Daoy (cell line): ENCODE measurements at regions not wholly inside any gene's neighbourhood (a gene's known extent, or its start where the extent isn't known, plus 50 kb on each side); places are given as distances from the start of the nearest gene placed in this dataset.
"Not testable (repeated sequence)": the region's sequence is repeated elsewhere in the genome, so short reads cannot be mapped to it uniquely, and the experiment has no call there.

Experiments used
- DNase-seq: peaks from one replicate; pipeline ENCODE4 v3.0.0-alpha.2; 2015; ENCODE audit warnings: low read depth

- DNase-seq = no peak
Observed at GRCh38 chr17:68701046-68701445, 99.9 kb upstream of the FAM20A start.

- no peak for DNase-seq
Observed at GRCh38 chr17:68700421-68700820, 99.3 kb upstream of the FAM20A start.

GRCh38 chr17:68699936-68700335 lies 98.8 kb upstream of the FAM20A start:
- DNase-seq = no peak

GRCh38 chr17:68698746-68699145 lies 97.6 kb upstream of the FAM20A start:
- no peak for DNase-seq

GRCh38 chr17:68697850-68698361 lies 96.7 kb upstream of the FAM20A start:
- no peak for DNase-seq

GRCh38 chr17:68695659-68696058 lies 94.5 kb upstream of the FAM20A start:
- no peak for DNase-seq

GRCh38 chr17:68694791-68695485 lies 93.8 kb upstream of the FAM20A start:
- peak; percentile 27 for DNase-seq

GRCh38 chr17:68693896-68694295 lies 92.7 kb upstream of the FAM20A start:
- no peak for DNase-seq

- DNase-seq = no peak
Observed at GRCh38 chr17:68693466-68693865, 92.3 kb upstream of the FAM20A start.

GRCh38 chr17:68686108-68686988 lies 85.2 kb upstream of the FAM20A start:
- DNase-seq = no peak

GRCh38 chr17:68684949-68685357 lies 83.8 kb upstream of the FAM20A start:
- DNase-seq = no peak

GRCh38 chr17:68682903-68683302 lies 81.7 kb upstream of the FAM20A start:
- DNase-seq = no peak

GRCh38 chr17:68679882-68680281 lies 78.7 kb upstream of the FAM20A start:
- no peak for DNase-seq

- DNase-seq = no peak
Observed at GRCh38 chr17:68676856-68677255, 75.7 kb upstream of the FAM20A start.

- no peak for DNase-seq
Observed at GRCh38 chr17:68675723-68676122, 74.6 kb upstream of the FAM20A start.

GRCh38 chr17:68674029-68674925 lies 73.1 kb upstream of the FAM20A start:
- DNase-seq = no peak

GRCh38 chr17:68670967-68671693 lies 70.0 kb upstream of the FAM20A start:
- no peak for DNase-seq

GRCh38 chr17:68666438-68666837 lies 65.3 kb upstream of the FAM20A start:
- DNase-seq = not testable (repeated sequence)

GRCh38 chr17:68665373-68665772 lies 64.2 kb upstream of the FAM20A start:
- DNase-seq = no peak

- no peak for DNase-seq
Observed at GRCh38 chr17:68662479-68662878, 61.3 kb upstream of the FAM20A start.

GRCh38 chr17:68662037-68662432 lies 60.9 kb upstream of the FAM20A start:
- no peak for DNase-seq
